GM04503 (cell line): ENCODE measurements at regions not wholly inside any gene's neighbourhood (a gene's known extent, or its start where the extent isn't known, plus 50 kb on each side); places are given as distances from the start of the nearest gene placed in this dataset.

Experiments used
- DNase-seq: peaks from one replicate; pipeline ENCODE4 v3.0.0-alpha.2; 2012; ENCODE audit warnings: low read depth

DNA sequence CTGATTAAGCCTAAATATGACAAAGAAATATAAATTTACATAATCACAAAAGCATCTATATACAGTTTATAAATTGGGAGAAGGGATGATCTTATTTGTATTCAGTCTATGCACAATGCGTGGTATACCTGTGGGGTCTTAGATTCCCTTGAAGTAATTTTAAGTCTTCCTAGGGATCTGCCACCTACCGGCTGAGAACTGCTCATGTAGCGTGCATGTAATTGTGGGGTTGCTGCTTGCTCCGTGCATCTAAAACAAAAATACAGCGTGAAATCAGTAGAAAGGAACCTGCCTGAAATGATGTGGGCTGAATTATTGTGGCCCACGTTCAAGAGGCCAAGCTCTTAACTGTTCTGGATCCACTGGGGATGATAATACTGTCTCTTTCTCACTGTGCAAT lies 187.3 kb downstream of the MBOAT1 start:
- DNase-seq: no peak

DNA sequence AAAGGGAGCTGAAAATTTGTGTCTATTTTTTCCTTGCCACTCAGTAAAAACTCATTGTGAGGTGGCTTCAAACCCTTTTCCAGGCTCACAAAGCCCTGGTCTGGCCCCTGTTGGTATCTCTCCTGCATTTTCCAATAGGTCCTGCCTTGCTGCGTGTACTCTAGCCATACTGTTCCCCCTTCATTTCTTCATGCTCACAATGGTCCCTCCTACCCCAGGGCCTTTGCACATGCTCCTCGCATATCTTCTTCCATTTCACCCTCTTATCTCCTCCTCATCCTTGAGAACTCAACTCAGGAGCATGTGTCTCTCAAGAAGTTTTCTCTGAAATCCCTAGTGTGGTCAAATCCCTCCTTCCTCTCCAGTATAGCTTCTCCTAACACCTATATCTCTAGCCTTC lies 186.6 kb downstream of the MBOAT1 start:
- no peak for DNase-seq

DNA sequence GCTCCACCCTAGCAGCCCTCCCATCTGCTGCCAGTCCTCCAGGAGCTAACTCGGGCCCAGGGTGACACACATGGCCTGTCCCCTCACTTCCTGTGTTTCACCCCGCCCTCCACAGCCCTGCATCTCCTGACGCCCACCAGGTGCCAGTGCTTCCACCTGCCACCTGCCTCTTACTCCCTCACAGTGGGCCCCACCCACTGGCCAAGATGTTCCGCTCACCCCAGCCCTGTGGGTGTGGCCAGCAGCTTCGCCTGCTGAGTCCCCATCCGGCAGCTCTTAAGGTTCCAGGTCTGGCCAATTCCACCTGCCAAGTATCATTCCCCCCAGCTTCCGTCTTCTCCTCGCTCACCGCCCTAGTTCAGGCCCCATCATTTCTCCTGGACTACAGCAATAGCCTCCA lies 184.1 kb downstream of the MBOAT1 start:
- no peak for DNase-seq

DNA sequence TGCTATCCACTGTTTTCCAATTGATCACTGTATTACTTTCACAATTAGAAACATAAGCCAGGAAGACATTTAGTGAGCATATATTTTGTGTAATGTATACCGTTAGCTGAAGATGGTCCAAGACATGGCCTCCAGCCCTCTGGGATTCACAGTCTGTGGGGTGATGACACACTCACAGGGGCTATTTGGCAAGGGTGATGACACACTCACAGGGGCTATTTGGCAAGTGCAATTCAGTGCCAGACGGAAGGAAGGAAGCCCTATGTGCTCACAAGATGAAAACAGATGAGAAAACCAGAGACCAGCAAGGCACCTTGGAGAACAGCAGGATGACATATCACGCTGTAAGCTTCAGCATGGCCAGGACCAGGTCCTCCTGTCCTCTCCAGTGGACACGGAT lies 183.7 kb downstream of the MBOAT1 start:
- no peak for DNase-seq

DNA sequence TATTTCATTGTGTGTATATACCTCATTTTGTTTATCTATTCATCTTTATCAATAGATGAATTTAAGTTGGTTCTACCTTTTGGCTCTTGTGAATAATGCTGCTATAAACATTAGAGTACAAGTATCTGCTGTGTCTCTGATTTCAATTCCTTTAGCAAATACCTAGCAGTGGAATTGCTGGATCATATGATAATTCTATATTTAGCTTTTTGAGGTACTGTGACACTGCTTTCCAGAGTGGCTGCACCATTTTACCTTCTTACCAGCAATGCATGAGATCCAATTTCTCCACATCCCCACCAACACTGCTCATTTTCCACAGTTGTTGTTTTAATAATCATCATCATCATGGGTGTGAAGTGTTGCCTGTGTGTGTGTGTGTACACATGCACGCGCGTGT lies 182.3 kb downstream of the MBOAT1 start:
- no peak for DNase-seq

DNA sequence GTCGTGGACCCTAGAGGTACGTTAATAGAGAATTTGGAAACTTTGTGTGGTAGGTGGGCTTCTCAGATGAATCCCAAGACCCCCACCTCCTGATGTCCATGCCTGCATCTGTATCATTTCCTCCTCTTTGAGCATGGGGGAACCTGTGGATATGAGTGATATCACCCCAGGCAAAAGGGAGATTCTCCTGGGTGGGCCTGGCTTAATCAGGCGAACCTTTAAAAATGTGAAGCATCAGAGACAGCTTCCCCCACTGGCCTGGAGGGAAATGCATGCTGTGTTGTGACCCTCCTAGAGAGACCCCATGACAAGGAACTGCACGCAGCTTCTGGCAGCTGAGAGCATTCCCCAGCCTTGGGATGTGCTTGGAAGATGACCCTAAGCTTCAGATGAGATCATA lies 180.9 kb downstream of the MBOAT1 start:
- no peak for DNase-seq

DNA sequence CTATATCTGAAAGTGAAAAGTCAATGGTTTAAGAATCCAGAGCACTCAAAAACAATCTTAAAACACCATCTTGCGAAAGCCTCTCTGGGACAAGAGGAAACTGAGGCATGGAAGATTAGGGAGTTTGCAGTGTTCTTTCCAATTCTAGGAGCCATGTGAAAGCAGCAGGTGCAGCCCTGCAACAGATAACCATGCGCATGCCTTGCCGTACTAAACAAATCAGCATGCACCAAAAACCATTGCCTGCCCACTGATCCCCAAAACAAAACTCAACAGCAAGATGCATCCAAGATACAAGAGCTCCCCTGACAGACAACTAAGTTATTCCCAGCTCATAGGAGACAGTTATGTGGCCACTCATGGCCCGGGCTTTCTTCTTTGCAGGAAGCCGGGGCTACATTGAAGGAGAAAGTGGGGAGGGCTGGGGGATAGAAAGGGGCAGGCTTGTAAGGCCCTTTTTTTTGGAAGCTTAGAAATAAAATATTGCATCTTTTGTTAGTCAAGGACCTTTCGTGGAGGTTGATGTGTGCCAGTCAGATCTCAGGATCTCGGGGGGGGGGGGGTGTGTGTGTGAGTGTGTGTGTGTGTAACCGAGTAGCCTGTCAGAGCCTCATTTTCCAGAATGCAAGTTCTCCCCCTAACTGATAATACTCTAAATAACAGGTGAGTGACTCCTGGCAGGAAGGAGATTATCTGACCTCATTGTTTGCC lies 178.4 kb downstream of the MBOAT1 start:
- no peak for DNase-seq

DNA sequence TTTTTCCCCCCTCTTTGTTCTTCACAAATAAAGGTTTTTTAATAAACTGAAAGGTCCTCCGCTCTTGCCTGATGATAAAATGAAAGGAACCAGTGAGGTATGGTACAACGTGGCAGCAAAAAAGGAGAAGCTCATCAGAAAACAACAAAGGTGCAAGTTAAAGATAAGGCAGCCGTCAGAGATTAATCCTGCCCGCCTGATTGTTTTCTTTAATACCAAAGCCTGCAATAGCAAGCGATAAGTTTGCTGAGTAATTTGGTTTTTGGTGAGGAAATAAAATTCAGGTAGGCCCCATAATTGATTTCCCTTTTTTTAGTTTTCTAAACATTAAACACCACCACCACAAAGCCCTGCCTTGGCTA lies 177.9 kb downstream of the MBOAT1 start:
- DNase-seq: no peak

DNA sequence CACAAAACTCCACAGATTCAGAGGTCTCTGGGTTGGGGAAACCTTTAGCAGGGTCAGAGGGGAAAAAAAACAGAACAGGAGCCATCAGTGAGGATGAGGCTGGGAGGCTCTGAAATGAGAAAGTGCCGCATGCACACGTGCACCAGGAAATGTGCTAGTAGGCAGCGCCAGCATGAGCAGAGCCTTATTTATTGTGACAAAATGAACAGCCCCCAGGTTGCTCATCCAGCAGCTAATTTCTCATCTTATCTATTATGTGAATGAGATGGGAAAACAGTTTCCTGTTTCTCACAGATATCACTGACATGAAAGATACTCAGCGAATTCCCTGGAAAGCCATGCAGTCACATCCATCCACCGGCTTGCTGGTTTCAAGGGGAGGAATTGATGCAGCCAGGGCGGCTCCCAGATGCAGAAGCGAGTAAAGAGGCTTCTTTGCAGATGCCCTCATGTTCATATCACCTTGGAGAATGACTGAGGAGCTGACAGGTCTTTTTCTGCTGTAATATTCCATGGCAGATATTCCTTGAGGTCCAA lies 176.1 kb downstream of the MBOAT1 start:
- no peak for DNase-seq

DNA sequence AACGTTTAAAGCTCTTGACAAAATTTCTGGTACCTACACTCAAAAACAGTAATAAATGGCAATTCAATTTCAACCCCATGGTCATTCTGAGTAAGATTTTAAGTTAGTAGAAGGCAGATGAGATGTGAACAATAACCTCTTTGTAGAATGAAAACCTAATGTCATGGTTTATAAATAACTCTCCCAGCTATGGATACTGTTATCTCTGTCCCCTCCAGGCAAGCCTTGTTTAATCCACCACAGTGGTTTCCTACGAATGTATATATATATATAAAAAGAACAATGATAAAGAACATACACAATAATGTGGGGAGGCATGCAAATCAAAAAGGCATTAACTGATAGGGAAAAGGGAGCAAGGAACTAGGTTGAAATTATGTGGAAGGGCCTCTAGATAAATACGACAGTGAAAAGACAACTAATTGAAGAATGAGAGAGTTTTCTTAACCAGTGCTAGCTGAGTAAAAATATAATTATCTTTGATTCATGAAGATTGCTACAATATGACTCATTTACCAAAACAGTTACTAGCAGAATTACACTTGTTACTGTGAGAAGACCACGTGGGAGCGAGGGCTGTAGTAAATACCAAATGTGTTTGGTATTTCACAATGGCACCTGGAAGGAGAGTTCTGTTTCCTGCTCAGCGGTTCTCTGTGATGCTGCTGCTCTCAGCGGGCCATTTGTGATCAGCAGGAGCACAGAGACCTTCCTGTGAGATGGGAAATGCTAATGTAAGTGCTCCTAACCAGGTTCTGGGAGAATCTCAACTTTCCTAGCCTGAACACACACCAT lies 173.7 kb downstream of the MBOAT1 start:
- DNase-seq: peak; percentile 1

DNA sequence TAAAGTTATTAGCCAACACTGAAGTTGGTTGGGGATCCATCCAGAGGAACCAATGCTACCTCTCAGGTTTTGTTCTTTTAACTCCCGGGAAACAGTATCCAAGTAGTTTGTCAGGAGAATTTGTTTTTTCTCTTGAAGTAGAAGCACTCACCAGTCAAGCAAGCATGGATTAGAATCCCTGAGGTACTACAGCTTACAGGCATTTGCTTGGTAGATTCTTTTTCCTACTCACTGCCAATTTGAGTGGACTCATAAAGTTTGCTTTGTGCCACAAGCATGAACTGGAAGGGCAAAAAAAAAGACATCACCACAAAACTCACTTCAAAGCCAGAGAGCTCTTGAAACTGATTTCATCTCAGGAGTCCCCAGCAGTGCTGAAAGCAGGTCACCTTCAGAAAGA lies 167.4 kb downstream of the MBOAT1 start:
- DNase-seq: no peak
